ENCODE measurements at regions not wholly inside any gene's neighbourhood (a gene's known extent, or its start where the extent isn't known, plus 50 kb on each side); places are given as distances from the start of the nearest gene placed in this dataset.

- no peak for TF ChIP-seq CTCF (IDR thresholded peaks at IDR 0.05; ENCODE audit: borderline replicate concordance, extremely low read depth, low read length, poor library complexity, severe bottlenecking)
- no peak for TF ChIP-seq EZH2 (IDR thresholded peaks at IDR 0.05; ENCODE audit: borderline replicate concordance, low read depth, low read length, severe bottlenecking)
Observed at GRCh38 chr18:72128649-72129048, 415.5 kb downstream of the CBLN2 start.
